Mammary epithelial cell (primary cell): ENCODE measurements at regions not wholly inside any gene's neighbourhood (a gene's known extent, or its start where the extent isn't known, plus 50 kb on each side); places are given as distances from the start of the nearest gene placed in this dataset.

Experiments
- EZH2 ChIP-seq: IDR thresholded peaks from 2 replicates; pipeline ENCODE4 v1.6.1; 2012; ENCODE audit warnings: low read length, inconsistent platforms, borderline replicate concordance
- TF ChIP-seq, protein P1 (sequence below), 2 donors: IDR thresholded peaks in 1 of 2; conservative IDR thresholded peaks in 1 of 2; 2 replicates each; pipeline ENCODE4 v1.5.1; 2011 to 2012; ENCODE audit warnings: inconsistent platforms in 2 of 2, low read length in 2 of 2, mild to moderate bottlenecking in 2 of 2, control low read depth in 1 of 2, low read depth in 1 of 2; ENCODE audit not compliant: insufficient read depth in 1 of 2; ENCODE audit errors: extremely low read depth in 1 of 2

- TF ChIP-seq, protein P1, sequence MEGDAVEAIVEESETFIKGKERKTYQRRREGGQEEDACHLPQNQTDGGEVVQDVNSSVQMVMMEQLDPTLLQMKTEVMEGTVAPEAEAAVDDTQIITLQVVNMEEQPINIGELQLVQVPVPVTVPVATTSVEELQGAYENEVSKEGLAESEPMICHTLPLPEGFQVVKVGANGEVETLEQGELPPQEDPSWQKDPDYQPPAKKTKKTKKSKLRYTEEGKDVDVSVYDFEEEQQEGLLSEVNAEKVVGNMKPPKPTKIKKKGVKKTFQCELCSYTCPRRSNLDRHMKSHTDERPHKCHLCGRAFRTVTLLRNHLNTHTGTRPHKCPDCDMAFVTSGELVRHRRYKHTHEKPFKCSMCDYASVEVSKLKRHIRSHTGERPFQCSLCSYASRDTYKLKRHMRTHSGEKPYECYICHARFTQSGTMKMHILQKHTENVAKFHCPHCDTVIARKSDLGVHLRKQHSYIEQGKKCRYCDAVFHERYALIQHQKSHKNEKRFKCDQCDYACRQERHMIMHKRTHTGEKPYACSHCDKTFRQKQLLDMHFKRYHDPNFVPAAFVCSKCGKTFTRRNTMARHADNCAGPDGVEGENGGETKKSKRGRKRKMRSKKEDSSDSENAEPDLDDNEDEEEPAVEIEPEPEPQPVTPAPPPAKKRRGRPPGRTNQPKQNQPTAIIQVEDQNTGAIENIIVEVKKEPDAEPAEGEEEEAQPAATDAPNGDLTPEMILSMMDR (conservative IDR thresholded peaks at IDR 0.05 in 1 of 2, IDR thresholded peaks at IDR 0.05 in 1 of 2; ENCODE audit: extremely low read depth in 1 of 2, insufficient read depth in 1 of 2, low read depth in 1 of 2, low read length in 2 of 2): no peak
- TF ChIP-seq EZH2: no peak
Measured at GRCh38 chr4:24243641-24244040, 340.7 kb downstream of the DHX15 start.
